Vagina (tissue), 2 donors: ENCODE measurements at regions not wholly inside any gene's neighbourhood (a gene's known extent, or its start where the extent isn't known, plus 50 kb on each side); places are given as distances from the start of the nearest gene placed in this dataset.

Experiments
- POLR2A ChIP-seq, 2 donors: fragments of 450-650 bp; IDR thresholded peaks; one replicate each; pipeline ENCODE4 v1.6.1; 2017; ENCODE audit warnings: antibody characterized with exemption in 2 of 2, mild to moderate bottlenecking in 2 of 2, moderate library complexity in 2 of 2
- TF ChIP-seq, protein P1 (sequence below), 3 experiments: fragments of 450-650 bp in 2 of 3; fragments of 200-600 bp in 1 of 3; sonication (generic) in 1 of 3; IDR thresholded peaks; one replicate each; pipeline ENCODE4 v1.5.1; 2017 to 2019; ENCODE audit warnings: antibody characterized with exemption in 3 of 3, mild to moderate bottlenecking in 2 of 3, moderate library complexity in 2 of 3

DNA sequence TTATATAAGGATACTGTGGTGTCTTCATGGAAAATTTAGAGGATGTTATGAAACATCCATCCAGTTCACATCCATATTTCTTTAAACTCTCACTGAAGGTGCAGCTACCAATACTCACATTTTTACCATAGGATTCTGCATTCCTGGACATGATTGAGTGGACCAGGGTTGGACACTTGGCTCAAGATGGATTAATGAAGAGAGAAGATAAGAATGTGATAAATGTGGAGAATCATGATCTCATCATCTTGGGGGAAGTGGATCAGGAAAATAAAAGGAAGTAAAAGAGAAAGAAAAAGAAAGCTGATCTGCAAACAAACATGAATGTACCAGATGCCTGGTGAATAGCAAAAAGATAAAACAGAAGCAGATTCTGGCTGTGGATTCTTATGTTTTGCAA lies 175.4 kb downstream of the NPFFR2 start:
- TF ChIP-seq, protein P1, sequence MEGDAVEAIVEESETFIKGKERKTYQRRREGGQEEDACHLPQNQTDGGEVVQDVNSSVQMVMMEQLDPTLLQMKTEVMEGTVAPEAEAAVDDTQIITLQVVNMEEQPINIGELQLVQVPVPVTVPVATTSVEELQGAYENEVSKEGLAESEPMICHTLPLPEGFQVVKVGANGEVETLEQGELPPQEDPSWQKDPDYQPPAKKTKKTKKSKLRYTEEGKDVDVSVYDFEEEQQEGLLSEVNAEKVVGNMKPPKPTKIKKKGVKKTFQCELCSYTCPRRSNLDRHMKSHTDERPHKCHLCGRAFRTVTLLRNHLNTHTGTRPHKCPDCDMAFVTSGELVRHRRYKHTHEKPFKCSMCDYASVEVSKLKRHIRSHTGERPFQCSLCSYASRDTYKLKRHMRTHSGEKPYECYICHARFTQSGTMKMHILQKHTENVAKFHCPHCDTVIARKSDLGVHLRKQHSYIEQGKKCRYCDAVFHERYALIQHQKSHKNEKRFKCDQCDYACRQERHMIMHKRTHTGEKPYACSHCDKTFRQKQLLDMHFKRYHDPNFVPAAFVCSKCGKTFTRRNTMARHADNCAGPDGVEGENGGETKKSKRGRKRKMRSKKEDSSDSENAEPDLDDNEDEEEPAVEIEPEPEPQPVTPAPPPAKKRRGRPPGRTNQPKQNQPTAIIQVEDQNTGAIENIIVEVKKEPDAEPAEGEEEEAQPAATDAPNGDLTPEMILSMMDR (IDR thresholded peaks at IDR 0.05), result no peak
- TF ChIP-seq POLR2A (IDR thresholded peaks at IDR 0.05), result no peak
